Panc1 (cell line): ENCODE measurements at regions not wholly inside any gene's neighbourhood (a gene's known extent, or its start where the extent isn't known, plus 50 kb on each side); places are given as distances from the start of the nearest gene placed in this dataset.

Experiments used
- CTCF ChIP-seq: fragments of 450-650 bp; IDR thresholded peaks from 2 replicates; pipeline ENCODE4 v1.5.1; 2017; ENCODE audit warnings: mild to moderate bottlenecking
- POLR2AphosphoS5 ChIP-seq: IDR thresholded peaks from 2 replicates; pipeline ENCODE4 v1.6.1; 2012; ENCODE audit warnings: mild to moderate bottlenecking, low read depth, low read length, moderate library complexity

GRCh38 chr12:131647667-131648066, 63.2 kb upstream of the SFSWAP start:
- TF ChIP-seq CTCF: no peak
- TF ChIP-seq POLR2AphosphoS5: no peak
